ENCODE measurements at regions not wholly inside any gene's neighbourhood (a gene's known extent, or its start where the extent isn't known, plus 50 kb on each side); places are given as distances from the start of the nearest gene placed in this dataset.

GRCh38 chr7:17678896-17679295 lies 261.4 kb downstream of the SNX13 start:
- no TSS peak for BruUV-seq (replicated peaks)
- no peaks in the 10 kb centered on the region for H3K36me3 ChIP-seq (ENCODE audit: control insufficient read depth in 1 of 2, insufficient read depth in 2 of 2, low read length in 2 of 2)
- no peak for ATAC-seq
- no peak for TF ChIP-seq EZH2 (IDR thresholded peaks at IDR 0.05)
- TF ChIP-seq JUND (IDR thresholded peaks at IDR 0.05) = no peak
- TF ChIP-seq SRF (IDR thresholded peaks at IDR 0.05; ENCODE audit: low read depth) = no peak
- no peak for TF ChIP-seq POLR2A (IDR thresholded peaks at IDR 0.05; ENCODE audit: borderline replicate concordance, extremely low read depth, insufficient read depth, insufficient read length)
- TF ChIP-seq YY1 (IDR thresholded peaks at IDR 0.05; ENCODE audit: extremely low read depth, insufficient replicate concordance, low read depth, low read length) = no peak
- TF ChIP-seq, protein P1, sequence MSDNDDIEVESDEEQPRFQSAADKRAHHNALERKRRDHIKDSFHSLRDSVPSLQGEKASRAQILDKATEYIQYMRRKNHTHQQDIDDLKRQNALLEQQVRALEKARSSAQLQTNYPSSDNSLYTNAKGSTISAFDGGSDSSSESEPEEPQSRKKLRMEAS (IDR thresholded peaks at IDR 0.05) = no peak
- TF ChIP-seq SP1 (IDR thresholded peaks at IDR 0.05; ENCODE audit: low read depth) = no peak
- TF ChIP-seq SIN3A (IDR thresholded peaks at IDR 0.05; ENCODE audit: low read depth) = no peak
- no peak for TF ChIP-seq RAD21 (IDR thresholded peaks at IDR 0.05; ENCODE audit: low read depth)
- TF ChIP-seq ZNF274 (IDR thresholded peaks at IDR 0.05; ENCODE audit: low read depth, low read length) = no peak
- no peak for TF ChIP-seq CTCF (IDR thresholded peaks at IDR 0.05 in 2 of 3, conservative IDR thresholded peaks at IDR 0.05 in 1 of 3; ENCODE audit: borderline replicate concordance in 1 of 3, insufficient read depth in 1 of 3, low read depth in 2 of 3, low read length in 2 of 3)
- TF ChIP-seq CEBPB (IDR thresholded peaks at IDR 0.05; ENCODE audit: low read depth) = no peak
- TF ChIP-seq REST (IDR thresholded peaks at IDR 0.05; ENCODE audit: low read depth) = no peak
- TF ChIP-seq ATF3 (IDR thresholded peaks at IDR 0.05) = no peak
- no peak for TF ChIP-seq ZBTB33 (IDR thresholded peaks at IDR 0.05; ENCODE audit: extremely low read depth, insufficient replicate concordance, low read length)
- no peak for TF ChIP-seq TCF7L2 (IDR thresholded peaks at IDR 0.05; ENCODE audit: borderline replicate concordance, extremely low read depth, insufficient read depth, insufficient read length)
- TF ChIP-seq EZH2phosphoT487 (IDR thresholded peaks at IDR 0.05; ENCODE audit: borderline replicate concordance) = no peak
- TF ChIP-seq ELF1 (IDR thresholded peaks at IDR 0.05; ENCODE audit: borderline replicate concordance, low read depth) = no peak
- no peak for TF ChIP-seq ZFX (IDR thresholded peaks at IDR 0.05)
- TF ChIP-seq EGR1 (IDR thresholded peaks at IDR 0.05; ENCODE audit: low read depth) = no peak
- ChIA-PET RAD21 (ENCODE audit: low non-redundant PET in 1 of 2, low total read pairs in 2 of 2, uncharacterized antibody in 2 of 2, unreplicated experiment in 2 of 2) (no interaction called here), CTCF (no interaction called here), POLR2A (no interaction called here)
- no peaks in the 10 kb centered on the region for H3K79me2 ChIP-seq (ENCODE audit: insufficient read depth, low read length)
- H3K9me2 ChIP-seq (ENCODE audit: insufficient read depth) = no peaks in the 10 kb centered on the region; the same call in 1 of the 2 replicates
- H4K20me1 ChIP-seq (ENCODE audit: insufficient read depth) = no peaks in the 10 kb centered on the region; the same call in 1 of the 2 replicates
- H3K4me1 ChIP-seq (ENCODE audit: control insufficient read depth in 1 of 2, insufficient read depth in 2 of 2, low read length in 2 of 2) = no peaks in the 10 kb centered on the region
- H3K4me3 ChIP-seq (replicated peaks in 1 of 2; ENCODE audit: low read depth in 1 of 2, low read length in 2 of 2) = no peak overlapping the region
- intact Hi-C loops (cut with micrococcal nuclease) = no loop called here
- no peaks in the 10 kb centered on the region for H3K9me3 ChIP-seq (ENCODE audit: control insufficient read depth in 1 of 2, insufficient read depth in 1 of 2, low read depth in 1 of 2, low read length in 2 of 2)
- no peak overlapping the region for H3K9ac ChIP-seq (ENCODE audit: low read length)
- DNase-seq (ENCODE audit: low read depth, low spot score) = no peak
- H2AFZ ChIP-seq (ENCODE audit: low read depth, low read length, poor library complexity, severe bottlenecking) = no peak overlapping the region
- no peak overlapping the region for H3K27ac ChIP-seq (ENCODE audit: low read depth, low read length)
- no peak overlapping the region for H3K4me2 ChIP-seq (ENCODE audit: low read length)
- no peaks in the 10 kb centered on the region for H3K27me3 ChIP-seq (ENCODE audit: insufficient read depth, low read length)
